GM12891 (cell line): ENCODE measurements at regions not wholly inside any gene's neighbourhood (a gene's known extent, or its start where the extent isn't known, plus 50 kb on each side); places are given as distances from the start of the nearest gene placed in this dataset.
"Not testable (repeated sequence)": the region's sequence is repeated elsewhere in the genome, so short reads cannot be mapped to it uniquely, and the experiment has no call there.

ENCODE experiments used
- DNase-seq: peaks from one replicate; pipeline ENCODE4 v3.0.0; 2011; ENCODE audit warnings: low spot score; ENCODE audit not compliant: insufficient read length
- FAIRE-seq: peaks from 2 replicates; lab custom pipeline; 2011; peaks lifted over from hg19 to GRCh38; lab: Jason Lieb, UNC
- PAX5 ChIP-seq: IDR thresholded peaks from 2 replicates; pipeline ENCODE4 v1.6.1; 2011; ENCODE audit warnings: low read length, moderate library complexity, mild to moderate bottlenecking; ENCODE audit not compliant: insufficient read depth, severe bottlenecking
- POLR2A ChIP-seq: IDR thresholded peaks from 2 replicates; pipeline ENCODE4 v1.6.1; 2011; ENCODE audit warnings: low read depth, low read length, control low read depth
- POLR2AphosphoS5 ChIP-seq: IDR thresholded peaks from 2 replicates; pipeline ENCODE4 v1.6.1; 2011; ENCODE audit warnings: low read depth, low read length, control low read depth
- POU2F2 ChIP-seq: IDR thresholded peaks from 2 replicates; pipeline ENCODE4 v1.6.1; 2011; ENCODE audit warnings: low read depth, mild to moderate bottlenecking, control low read depth, low read length, moderate library complexity
- SPI1 ChIP-seq: IDR thresholded peaks from 2 replicates; pipeline ENCODE4 v1.6.1; 2011; ENCODE audit warnings: low read depth, low read length, control low read depth
- TAF1 ChIP-seq: IDR thresholded peaks from 2 replicates; pipeline ENCODE4 v1.6.1; 2011; ENCODE audit warnings: low read depth, low read length, control low read depth

DNA sequence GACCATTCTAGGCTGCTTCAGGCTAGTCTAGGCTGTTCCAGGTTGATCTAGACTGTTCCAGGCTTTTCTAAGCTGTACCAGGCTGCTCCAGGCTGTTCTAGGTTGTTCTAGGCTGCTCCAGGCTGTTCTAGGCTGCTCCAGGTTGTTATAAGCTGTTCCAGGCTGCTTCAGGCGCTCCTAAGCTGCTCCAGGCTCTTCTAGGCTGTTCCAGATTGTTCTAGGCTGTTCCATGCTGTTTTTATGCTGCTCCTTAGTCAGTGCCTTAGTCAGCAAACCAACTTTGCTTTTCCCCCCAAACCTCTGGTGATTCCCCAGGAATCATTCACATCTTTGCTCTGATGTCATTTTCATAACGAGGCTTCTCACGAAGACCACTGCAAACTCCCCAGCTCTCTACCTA, 171.4 kb upstream of the GALNT2 start:
- DNase-seq (no peak), FAIRE-seq (no peak)
- no peak for TF ChIP-seq POLR2A

DNA sequence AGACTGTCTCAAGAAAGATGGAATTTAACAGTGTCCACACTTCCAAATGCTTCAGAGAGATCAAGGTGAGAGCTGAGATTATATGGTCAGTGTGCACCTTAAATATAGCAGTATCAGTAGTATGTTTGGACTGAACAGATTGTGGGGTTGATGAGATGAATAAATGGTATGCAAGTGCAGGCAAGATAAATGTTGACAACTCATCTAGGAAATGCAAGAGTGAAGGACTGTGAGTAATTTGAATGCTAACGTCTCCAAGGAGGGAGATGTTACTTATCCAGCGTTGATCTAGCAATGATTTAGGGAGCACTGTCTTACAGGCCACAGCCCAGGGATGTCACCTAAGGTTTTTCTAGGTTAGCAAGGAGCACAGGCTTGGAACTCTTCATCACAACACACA, 170.7 kb upstream of the GALNT2 start:
- no peak for DNase-seq
- TF ChIP-seq POLR2AphosphoS5 (no peak), TAF1 (no peak), POU2F2 (no peak), SPI1 (no peak), PAX5 (no peak), POLR2A (no peak)
- FAIRE-seq = no peak

DNA sequence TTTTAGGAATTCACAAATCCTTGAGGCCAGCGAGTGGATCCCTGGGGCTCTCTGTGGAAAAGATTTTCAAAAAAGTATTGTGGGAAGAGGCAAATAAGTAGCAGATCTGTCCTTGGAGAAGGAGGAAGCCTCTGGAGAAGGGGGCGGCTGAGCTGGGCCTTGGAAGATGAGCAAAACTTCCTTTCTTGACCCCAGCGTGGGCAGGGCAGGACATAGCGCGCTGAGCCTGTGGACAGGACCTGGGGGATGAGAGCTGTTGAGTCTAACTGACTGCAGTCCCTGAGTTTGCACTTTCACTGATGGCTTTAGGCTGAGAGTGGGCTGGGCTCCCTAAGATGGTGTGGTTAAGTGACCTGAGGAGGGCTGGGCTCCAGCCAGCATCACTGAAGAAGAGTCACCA, 170.2 kb upstream of the GALNT2 start:
- DNase-seq (no peak), FAIRE-seq (no peak)
- TF ChIP-seq PAX5 = no peak
- TF ChIP-seq POLR2A = no peak
- TF ChIP-seq POU2F2 = no peak
- TF ChIP-seq TAF1 = no peak
- TF ChIP-seq POLR2AphosphoS5 = no peak

DNA sequence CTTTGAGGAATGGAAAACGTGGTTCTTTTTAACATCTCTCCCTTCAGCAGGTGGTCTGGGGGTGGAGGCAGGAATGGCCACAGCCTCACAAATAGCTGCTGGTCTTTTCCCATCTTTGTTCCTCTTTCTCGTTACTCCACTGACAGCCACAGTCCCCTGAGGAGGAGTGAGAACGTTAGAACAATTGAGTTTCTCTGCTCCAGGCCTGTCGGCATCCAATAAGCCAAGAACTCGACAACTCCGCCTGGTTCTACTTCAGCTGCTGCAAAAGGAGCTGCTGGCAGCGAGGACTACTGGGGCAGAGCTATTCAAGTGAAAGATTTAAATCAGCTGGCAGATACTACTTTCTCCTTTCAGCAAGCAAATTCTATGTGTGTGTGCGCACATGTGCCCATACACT, 169.5 kb upstream of the GALNT2 start:
- DNase-seq = no peak
- FAIRE-seq = no peak
- TF ChIP-seq PAX5 (no peak), POLR2A (no peak), POLR2AphosphoS5 (no peak), SPI1 (no peak), TAF1 (no peak), POU2F2 (no peak)

DNA sequence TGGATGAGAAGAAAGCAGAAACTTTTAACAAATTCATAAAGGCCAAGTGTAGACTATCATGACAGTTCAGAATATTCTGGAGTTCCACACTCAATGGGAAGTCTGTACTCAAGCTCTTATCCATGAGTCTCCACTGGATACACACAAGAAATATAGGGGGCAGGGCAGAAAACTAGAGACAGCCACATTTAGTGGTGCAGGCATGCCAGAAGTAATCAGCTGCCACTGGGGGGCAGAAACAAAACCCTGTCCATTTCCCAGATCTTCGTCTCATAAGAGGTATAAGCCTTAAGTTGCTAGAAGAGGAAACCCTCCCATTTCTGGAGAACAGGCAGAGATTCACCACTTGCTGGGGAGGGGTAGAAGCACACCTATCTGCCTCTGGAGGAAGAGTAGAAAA, 166.8 kb upstream of the GALNT2 start:
- DNase-seq = no peak
- TF ChIP-seq POLR2A (no peak), POLR2AphosphoS5 (no peak), PAX5 (no peak), SPI1 (no peak), POU2F2 (no peak), TAF1 (no peak)
- FAIRE-seq = no peak

DNA sequence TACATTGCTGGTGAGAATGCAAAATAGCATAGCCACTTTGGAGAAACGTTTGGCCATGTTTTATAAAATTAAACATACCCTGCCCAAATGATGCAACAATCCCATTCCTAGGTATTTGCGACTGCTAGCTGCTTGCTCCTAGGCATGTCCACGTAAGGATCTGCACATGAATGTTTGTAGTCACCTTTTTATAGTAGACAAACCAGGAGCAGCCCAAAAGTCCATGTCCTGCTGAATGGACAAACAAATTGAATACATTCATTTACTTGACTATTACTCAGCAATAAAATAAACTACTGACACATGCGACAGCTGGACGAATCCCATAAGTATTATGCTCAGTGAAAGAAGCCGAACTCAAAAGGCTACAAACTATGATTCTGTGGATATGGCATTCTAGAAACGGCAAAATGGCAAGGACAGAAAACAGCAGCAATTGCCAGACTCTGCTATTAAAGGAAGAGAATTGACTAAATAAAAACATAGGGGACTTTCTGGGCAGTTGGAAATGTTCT, 161.9 kb upstream of the GALNT2 start:
- no peak for FAIRE-seq

DNA sequence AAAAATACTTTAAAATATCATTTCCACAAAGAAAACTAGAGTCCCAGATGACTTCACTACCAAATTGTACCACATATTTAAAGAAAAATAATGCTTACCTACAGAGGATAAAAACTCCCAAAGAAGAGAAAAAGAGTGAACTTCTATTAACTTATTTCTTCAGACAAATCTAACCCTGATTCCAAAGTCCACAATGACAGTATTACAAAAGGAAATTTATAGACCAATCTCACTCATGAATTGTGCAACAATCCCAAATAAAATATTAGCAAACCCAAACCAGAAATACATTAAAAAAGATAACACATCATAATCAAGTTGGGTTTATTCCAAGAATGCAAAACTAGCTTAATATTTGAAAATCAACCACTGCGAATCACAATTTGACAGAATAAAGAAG, 161.4 kb upstream of the GALNT2 start:
- no peak for DNase-seq
- TF ChIP-seq TAF1 = no peak
- no peak for TF ChIP-seq POU2F2
- no peak for TF ChIP-seq POLR2A
- TF ChIP-seq SPI1 = no peak
- TF ChIP-seq POLR2AphosphoS5 = no peak
- no peak for TF ChIP-seq PAX5
- no peak for FAIRE-seq

More for the DNA sequence above, 161.9 kb upstream of the GALNT2 start:
- DNase-seq = no peak
- no peak for TF ChIP-seq POLR2AphosphoS5
- no peak for TF ChIP-seq PAX5

DNA sequence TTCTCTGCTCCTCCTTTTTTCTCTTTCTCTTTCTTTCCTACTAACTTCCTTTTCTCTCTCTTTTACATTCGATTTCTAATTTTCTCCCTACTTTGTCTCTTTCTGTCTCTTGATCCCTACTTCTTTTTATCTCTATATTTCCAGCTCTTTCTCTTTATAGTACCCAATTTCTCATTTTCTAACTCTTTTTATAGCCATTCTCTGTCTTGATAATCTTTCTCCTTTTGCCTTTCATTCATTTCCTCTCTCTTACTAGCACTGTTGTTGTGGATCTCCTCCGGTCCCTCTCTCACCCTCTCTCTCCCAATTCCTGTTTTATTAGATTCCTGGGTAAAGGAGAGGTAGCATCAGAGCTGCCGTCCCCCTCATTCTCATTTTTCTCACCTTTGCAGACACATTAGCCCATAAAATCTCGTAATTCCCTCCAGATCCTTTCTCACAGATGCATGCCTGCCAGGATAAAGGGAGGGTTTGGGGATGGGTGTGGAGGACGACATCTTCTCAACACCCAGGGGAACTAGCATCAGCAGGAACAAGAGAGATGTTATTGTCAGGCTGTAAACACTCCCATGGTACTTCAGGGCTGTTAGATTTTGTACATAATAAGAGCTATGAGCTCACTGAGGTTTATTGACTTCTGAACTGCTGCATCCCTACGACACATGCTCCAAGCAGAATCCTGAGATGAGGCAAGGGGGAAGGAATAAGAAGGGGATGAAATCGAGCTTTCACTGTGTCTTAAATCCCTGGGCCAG, 159.0 kb upstream of the GALNT2 start:
- no peak for DNase-seq
- TF ChIP-seq SPI1 = no peak
- FAIRE-seq = no peak

DNA sequence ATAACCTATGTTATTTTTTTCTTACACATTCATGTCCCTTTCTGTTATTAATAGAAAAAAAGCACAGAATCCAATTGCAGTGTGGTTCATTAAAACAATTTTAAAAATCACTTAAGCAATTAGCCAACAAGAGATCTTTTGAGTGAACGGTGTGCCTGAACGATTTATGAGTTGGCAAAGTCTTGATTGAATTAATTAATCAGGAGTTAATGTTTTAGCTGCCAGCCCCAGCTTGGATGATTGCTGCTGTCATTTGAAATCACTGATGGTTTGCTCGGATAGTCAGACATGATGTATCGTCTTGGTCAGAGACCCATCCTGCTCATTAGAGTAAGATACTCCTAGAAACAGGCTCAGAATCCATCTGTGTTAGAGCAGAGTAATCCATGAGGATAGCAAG, 158.3 kb upstream of the GALNT2 start:
- FAIRE-seq (no peak), DNase-seq (no peak)
- TF ChIP-seq SPI1 (no peak), PAX5 (no peak), POU2F2 (no peak), POLR2AphosphoS5 (no peak), POLR2A (no peak), TAF1 (no peak)

DNA sequence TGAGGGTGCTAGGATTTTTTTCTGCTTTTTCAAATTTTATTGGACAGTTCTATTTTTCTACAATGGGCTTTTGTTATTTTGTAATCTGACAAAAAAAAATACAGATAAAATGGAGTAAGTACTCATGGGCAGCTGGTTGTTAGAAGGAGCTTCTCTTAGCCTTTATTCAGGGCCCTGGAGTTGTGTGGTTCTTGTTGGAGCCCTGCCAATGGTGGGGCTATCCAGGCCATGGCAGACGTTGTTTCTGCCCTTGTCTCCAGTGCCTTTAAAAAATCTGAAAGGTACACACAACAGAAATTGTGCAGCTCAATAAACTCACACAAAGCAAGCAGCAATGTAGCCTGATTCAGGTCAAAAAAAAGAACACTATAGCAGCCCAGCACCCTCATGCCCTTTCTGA, 153.5 kb upstream of the GALNT2 start:
- FAIRE-seq = no peak
- no peak for DNase-seq
- no peak for TF ChIP-seq TAF1
- no peak for TF ChIP-seq POLR2AphosphoS5
- TF ChIP-seq POU2F2 = no peak
- TF ChIP-seq POLR2A = no peak
- TF ChIP-seq PAX5 = no peak
- TF ChIP-seq SPI1 = no peak

DNA sequence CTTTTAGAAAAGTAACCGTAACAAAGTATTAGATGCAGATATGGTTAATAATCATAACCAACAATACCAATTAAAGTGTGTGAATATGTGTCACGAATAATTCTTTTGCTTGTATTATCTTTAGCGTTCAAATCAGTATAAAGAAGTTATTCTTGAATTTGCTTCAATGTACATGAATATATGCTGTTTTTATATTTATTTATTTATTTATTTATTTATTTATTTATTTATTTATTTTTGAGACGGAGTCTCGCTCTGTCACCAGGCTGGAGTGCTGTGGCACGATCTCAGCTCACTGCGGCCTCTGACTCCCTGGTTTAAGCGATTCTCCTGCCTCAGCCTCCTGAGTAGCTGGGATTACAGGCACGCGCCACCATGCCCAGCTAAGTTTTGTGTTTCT, 147.6 kb upstream of the GALNT2 start:
- DNase-seq, FAIRE-seq: not testable (repeated sequence)
